ENCODE measurements at regions not wholly inside any gene's neighbourhood (a gene's known extent, or its start where the extent isn't known, plus 50 kb on each side); places are given as distances from the start of the nearest gene placed in this dataset.
"Not testable (repeated sequence)": the region's sequence is repeated elsewhere in the genome, so short reads cannot be mapped to it uniquely, and the experiment has no call there.

- not testable (repeated sequence) for TF ChIP-seq POLR2A (IDR thresholded peaks at IDR 0.05; ENCODE audit: control extremely low read depth in 1 of 2, low read depth in 2 of 2, low read length in 2 of 2); NANOG (IDR thresholded peaks at IDR 0.05; ENCODE audit: insufficient read depth, low read depth, low read length, poor library complexity, severe bottlenecking); EGR1 (IDR thresholded peaks at IDR 0.05; ENCODE audit: borderline replicate concordance, low read depth, low read length); GABPA (IDR thresholded peaks at IDR 0.05; ENCODE audit: borderline replicate concordance, insufficient read depth, low read length); JUN (IDR thresholded peaks at IDR 0.05; ENCODE audit: low read depth, low read length); POLR2AphosphoS5 (IDR thresholded peaks at IDR 0.05; ENCODE audit: low read depth, low read length); EZH2 (IDR thresholded peaks at IDR 0.05; ENCODE audit: low read depth, low read length, severe bottlenecking); ASH2L (IDR thresholded peaks at IDR 0.05; ENCODE audit: low read length); SP1 (IDR thresholded peaks at IDR 0.05; ENCODE audit: low read depth, low read length); EP300 (IDR thresholded peaks at IDR 0.05; ENCODE audit: borderline replicate concordance in 1 of 2, low read depth in 2 of 2, low read length in 2 of 2)
- TF ChIP-seq, protein P1, sequence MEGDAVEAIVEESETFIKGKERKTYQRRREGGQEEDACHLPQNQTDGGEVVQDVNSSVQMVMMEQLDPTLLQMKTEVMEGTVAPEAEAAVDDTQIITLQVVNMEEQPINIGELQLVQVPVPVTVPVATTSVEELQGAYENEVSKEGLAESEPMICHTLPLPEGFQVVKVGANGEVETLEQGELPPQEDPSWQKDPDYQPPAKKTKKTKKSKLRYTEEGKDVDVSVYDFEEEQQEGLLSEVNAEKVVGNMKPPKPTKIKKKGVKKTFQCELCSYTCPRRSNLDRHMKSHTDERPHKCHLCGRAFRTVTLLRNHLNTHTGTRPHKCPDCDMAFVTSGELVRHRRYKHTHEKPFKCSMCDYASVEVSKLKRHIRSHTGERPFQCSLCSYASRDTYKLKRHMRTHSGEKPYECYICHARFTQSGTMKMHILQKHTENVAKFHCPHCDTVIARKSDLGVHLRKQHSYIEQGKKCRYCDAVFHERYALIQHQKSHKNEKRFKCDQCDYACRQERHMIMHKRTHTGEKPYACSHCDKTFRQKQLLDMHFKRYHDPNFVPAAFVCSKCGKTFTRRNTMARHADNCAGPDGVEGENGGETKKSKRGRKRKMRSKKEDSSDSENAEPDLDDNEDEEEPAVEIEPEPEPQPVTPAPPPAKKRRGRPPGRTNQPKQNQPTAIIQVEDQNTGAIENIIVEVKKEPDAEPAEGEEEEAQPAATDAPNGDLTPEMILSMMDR (IDR thresholded peaks at IDR 0.05; ENCODE audit: control extremely low read depth in 1 of 3, insufficient read depth in 1 of 3, low read depth in 1 of 3, low read length in 3 of 3) = not testable (repeated sequence)
Observed at GRCh38 chr4:14358544-14359160, 643.6 kb upstream of the CPEB2 start.

Data from H1 (cell line).